ENCODE measurements at regions not wholly inside any gene's neighbourhood (a gene's known extent, or its start where the extent isn't known, plus 50 kb on each side); places are given as distances from the start of the nearest gene placed in this dataset.

DNA sequence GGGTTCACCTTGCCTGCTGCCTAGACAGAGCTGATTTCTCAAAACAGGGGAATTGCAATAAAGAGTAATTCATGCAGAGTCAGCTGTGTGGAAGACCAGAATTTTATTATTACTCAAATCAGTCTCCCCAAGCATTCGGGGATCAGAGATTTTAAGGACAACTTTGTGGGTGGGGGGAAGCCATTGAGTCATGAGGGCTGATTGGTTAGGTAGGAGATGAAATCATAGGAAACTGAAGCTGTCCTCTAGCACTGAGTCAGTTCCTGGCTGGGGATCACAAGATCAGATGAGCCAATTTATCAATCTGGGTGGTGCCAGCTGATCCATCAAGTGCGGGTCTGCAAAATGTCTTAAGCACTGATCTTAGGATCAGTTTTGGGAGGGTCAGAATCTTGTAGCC, 159.1 kb upstream of the MAP1B start:
- no peak for TF ChIP-seq SMAD9 (CRISPR knock-in tag; IDR thresholded peaks at IDR 0.05)
- TF ChIP-seq, protein P1, sequence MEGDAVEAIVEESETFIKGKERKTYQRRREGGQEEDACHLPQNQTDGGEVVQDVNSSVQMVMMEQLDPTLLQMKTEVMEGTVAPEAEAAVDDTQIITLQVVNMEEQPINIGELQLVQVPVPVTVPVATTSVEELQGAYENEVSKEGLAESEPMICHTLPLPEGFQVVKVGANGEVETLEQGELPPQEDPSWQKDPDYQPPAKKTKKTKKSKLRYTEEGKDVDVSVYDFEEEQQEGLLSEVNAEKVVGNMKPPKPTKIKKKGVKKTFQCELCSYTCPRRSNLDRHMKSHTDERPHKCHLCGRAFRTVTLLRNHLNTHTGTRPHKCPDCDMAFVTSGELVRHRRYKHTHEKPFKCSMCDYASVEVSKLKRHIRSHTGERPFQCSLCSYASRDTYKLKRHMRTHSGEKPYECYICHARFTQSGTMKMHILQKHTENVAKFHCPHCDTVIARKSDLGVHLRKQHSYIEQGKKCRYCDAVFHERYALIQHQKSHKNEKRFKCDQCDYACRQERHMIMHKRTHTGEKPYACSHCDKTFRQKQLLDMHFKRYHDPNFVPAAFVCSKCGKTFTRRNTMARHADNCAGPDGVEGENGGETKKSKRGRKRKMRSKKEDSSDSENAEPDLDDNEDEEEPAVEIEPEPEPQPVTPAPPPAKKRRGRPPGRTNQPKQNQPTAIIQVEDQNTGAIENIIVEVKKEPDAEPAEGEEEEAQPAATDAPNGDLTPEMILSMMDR (CRISPR knock-in tag; IDR thresholded peaks at IDR 0.05): no peak
- no peak for TF ChIP-seq SMAD3 (CRISPR knock-in tag; IDR thresholded peaks at IDR 0.05)
- TF ChIP-seq, protein P2, sequence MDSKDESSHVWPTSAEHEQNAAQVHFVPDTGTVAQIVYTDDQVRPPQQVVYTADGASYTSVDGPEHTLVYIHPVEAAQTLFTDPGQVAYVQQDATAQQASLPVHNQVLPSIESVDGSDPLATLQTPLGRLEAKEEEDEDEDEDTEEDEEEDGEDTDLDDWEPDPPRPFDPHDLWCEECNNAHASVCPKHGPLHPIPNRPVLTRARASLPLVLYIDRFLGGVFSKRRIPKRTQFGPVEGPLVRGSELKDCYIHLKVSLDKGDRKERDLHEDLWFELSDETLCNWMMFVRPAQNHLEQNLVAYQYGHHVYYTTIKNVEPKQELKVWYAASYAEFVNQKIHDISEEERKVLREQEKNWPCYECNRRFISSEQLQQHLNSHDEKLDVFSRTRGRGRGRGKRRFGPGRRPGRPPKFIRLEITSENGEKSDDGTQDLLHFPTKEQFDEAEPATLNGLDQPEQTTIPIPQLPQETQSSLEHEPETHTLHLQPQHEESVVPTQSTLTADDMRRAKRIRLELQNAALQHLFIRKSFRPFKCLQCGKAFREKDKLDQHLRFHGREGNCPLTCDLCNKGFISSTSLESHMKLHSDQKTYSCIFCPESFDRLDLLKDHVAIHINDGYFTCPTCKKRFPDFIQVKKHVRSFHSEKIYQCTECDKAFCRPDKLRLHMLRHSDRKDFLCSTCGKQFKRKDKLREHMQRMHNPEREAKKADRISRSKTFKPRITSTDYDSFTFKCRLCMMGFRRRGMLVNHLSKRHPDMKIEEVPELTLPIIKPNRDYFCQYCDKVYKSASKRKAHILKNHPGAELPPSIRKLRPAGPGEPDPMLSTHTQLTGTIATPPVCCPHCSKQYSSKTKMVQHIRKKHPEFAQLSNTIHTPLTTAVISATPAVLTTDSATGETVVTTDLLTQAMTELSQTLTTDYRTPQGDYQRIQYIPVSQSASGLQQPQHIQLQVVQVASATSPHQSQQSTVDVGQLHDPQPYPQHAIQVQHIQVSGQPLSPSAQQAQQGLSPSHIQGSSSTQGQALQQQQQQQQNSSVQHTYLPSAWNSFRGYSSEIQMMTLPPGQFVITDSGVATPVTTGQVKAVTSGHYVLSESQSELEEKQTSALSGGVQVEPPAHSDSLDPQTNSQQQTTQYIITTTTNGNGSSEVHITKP (CRISPR knock-in tag; IDR thresholded peaks at IDR 0.05; ENCODE audit: low read depth): no peak
- TF ChIP-seq SUZ12 (IDR thresholded peaks at IDR 0.05; ENCODE audit: low read depth, low read length): no peak
- no peak for TF ChIP-seq NR2C2 (CRISPR knock-in tag; IDR thresholded peaks at IDR 0.05; ENCODE audit: borderline replicate concordance)
- TF ChIP-seq ZNF3 (CRISPR knock-in tag; IDR thresholded peaks at IDR 0.05): no peak
- TF ChIP-seq BRD4 (CRISPR knock-in tag; IDR thresholded peaks at IDR 0.05): no peak
- no peak for TF ChIP-seq SNRNP70 (IDR thresholded peaks at IDR 0.05; ENCODE audit: low read depth, low read length)
- TF ChIP-seq POLR2AphosphoS5 (IDR thresholded peaks at IDR 0.05; ENCODE audit: low read depth, low read length): no peak
- TF ChIP-seq MYC (CRISPR knock-in tag; IDR thresholded peaks at IDR 0.05; ENCODE audit: borderline replicate concordance): no peak
- TF ChIP-seq MTA1 (CRISPR knock-in tag; IDR thresholded peaks at IDR 0.05; ENCODE audit: borderline replicate concordance): no peak
